HCT116 (cell line): ENCODE measurements at regions not wholly inside any gene's neighbourhood (a gene's known extent, or its start where the extent isn't known, plus 50 kb on each side); places are given as distances from the start of the nearest gene placed in this dataset.
A peak's percentile ranks its signal among the peaks of the same experiment; 100 is the strongest.
"Not testable (repeated sequence)": the region's sequence is repeated elsewhere in the genome, so short reads cannot be mapped to it uniquely, and the experiment has no call there.

Experiments
- CBX3 ChIP-seq: IDR thresholded peaks from 2 replicates; pipeline ENCODE4 v1.6.1; 2012; ENCODE audit warnings: low read depth
- CTCF ChIP-seq, 3 experiments: fragments of 200-600 bp in 1 of 3; sonication (generic) in 1 of 3; IDR thresholded peaks in 2 of 3; conservative IDR thresholded peaks in 1 of 3; 2 replicates each; pipeline ENCODE4 v1.5.1; 2012 to 2017; ENCODE audit warnings: low read depth in 2 of 3, low read length in 2 of 3, antibody characterized with exemption in 1 of 3, borderline replicate concordance in 1 of 3, control low read depth in 1 of 3, mild to moderate bottlenecking in 1 of 3, mixed read lengths in 1 of 3, mixed run types in 1 of 3, moderate library complexity in 1 of 3; ENCODE audit not compliant: insufficient read depth in 1 of 3
- EZH2 ChIP-seq: fragments of 200-600 bp; sonication (generic); IDR thresholded peaks from 2 replicates; pipeline ENCODE4 v1.6.1; 2017; ENCODE audit warnings: antibody characterized with exemption, mixed run types
- EZH2phosphoT487 ChIP-seq: fragments of 200-600 bp; IDR thresholded peaks from 2 replicates; pipeline ENCODE4 v1.6.1; 2018; ENCODE audit warnings: antibody characterized with exemption, borderline replicate concordance
- JUND ChIP-seq: IDR thresholded peaks from 2 replicates; pipeline ENCODE4 v1.6.1; 2012
- POLR2A ChIP-seq: IDR thresholded peaks from 2 replicates; pipeline ENCODE4 v1.7.0; 2011; ENCODE audit warnings: borderline replicate concordance; ENCODE audit not compliant: insufficient read depth, insufficient read length; ENCODE audit errors: extremely low read depth
- POLR2AphosphoS5 ChIP-seq: IDR thresholded peaks from 2 replicates; pipeline ENCODE4 v1.6.1; 2011; ENCODE audit warnings: mild to moderate bottlenecking, low read depth, low read length, moderate library complexity
- RAD21 ChIP-seq: IDR thresholded peaks from 2 replicates; pipeline ENCODE4 v1.6.1; 2012; ENCODE audit warnings: low read depth, mild to moderate bottlenecking
- REST ChIP-seq: IDR thresholded peaks from 2 replicates; pipeline ENCODE4 v1.6.1; 2012; ENCODE audit warnings: low read depth
- SIN3A ChIP-seq: IDR thresholded peaks from 2 replicates; pipeline ENCODE4 v1.6.1; 2012; ENCODE audit warnings: low read depth
- SP1 ChIP-seq: IDR thresholded peaks from 2 replicates; pipeline ENCODE4 v1.6.1; 2012; ENCODE audit warnings: low read depth
- TCF7L2 ChIP-seq: IDR thresholded peaks from 2 replicates; pipeline ENCODE4 v1.7.0; 2011; ENCODE audit warnings: borderline replicate concordance, inconsistent platforms; ENCODE audit not compliant: insufficient read depth, insufficient read length; ENCODE audit errors: extremely low read depth
- YY1 ChIP-seq: IDR thresholded peaks from 2 replicates; pipeline ENCODE4 v1.6.1; 2011; ENCODE audit warnings: low read length, low read depth, moderate library complexity, mild to moderate bottlenecking; ENCODE audit not compliant: insufficient replicate concordance; ENCODE audit errors: extremely low read depth
- ZNF274 ChIP-seq: fragments of 200-500 bp; sonication (Bioruptor generic); IDR thresholded peaks from 2 replicates; pipeline ENCODE4 v1.6.1; 2014; ENCODE audit warnings: mild to moderate bottlenecking, low read depth, low read length, inconsistent platforms

- TF ChIP-seq POLR2A, SP1, TCF7L2, EZH2phosphoT487, YY1, ZNF274, EZH2, JUND, CBX3, POLR2AphosphoS5, REST, SIN3A: not testable (repeated sequence)
- peak in 2 of 3 experiments; percentile 29 to 31; a peak in 3 of 6 replicates for TF ChIP-seq CTCF (IDR thresholded peaks at IDR 0.05 in 2 of 3, conservative IDR thresholded peaks at IDR 0.05 in 1 of 3; ENCODE audit: borderline replicate concordance in 1 of 3, insufficient read depth in 1 of 3, low read depth in 2 of 3, low read length in 2 of 3)
- TF ChIP-seq RAD21 = 0 out of 2 replicates have a peak, but pooled peaks have one; percentile 3
Observed at GRCh38 chr22:16911340-16911739, 86.1 kb upstream of the XKR3 start.
